ENCODE measurements at regions not wholly inside any gene's neighbourhood (a gene's known extent, or its start where the extent isn't known, plus 50 kb on each side); places are given as distances from the start of the nearest gene placed in this dataset.

DNA sequence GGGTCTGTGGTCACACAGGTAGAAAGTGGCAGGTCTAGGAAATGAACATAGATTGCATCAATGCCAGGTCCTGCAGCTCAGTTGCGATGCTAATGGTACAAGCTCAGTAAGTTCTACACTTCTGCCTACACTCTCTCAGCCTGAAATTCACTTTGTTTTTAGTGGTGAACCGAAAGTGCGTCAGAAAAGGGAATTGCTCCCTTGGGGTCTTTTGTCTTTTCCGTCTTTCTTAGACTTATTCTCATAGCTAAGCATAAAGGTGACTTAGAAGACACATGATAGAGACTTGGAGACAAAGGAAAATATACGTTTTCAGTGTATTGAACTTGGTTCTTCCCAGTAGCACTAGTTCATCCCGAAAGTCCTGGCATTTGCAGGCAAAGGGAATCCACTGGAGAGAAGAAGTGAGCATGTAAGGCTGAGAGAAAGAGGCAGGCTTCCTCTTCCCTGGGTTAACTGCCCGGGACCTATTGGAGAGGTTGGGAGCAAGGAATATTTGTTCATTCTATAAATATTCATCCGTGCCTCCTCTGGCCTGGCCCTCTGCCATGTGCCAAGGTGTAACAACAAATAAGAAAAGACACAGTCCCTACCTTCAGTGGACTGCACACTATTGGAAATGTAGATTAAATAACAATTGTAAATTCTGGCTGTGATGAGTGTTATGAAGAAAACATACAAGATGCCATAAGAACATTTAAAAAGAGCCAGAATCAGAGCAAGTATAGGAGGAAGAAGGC is 785.8 kb downstream of the MED13L start:
- no peak for DNase-seq

DNA sequence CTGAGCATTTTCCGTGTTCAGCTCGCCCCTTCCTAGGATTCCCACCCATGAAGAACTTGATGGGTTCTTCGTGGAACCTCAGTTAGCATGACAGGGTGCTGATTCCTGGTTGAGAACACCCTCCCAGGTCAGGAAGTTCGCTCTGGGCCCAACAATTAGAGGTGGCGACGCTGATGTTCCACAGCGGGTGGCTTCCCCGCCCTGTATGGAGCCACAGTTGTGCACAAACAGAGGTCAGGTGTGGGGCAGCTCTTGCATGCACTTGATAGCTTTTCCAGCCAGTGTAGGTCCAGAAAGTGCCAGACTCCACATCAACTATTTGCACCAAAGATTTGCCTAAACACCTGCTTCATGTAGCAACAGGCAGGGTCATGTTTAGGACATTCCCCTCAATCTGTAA is 788.2 kb downstream of the MED13L start:
- no peak for DNase-seq

DNA sequence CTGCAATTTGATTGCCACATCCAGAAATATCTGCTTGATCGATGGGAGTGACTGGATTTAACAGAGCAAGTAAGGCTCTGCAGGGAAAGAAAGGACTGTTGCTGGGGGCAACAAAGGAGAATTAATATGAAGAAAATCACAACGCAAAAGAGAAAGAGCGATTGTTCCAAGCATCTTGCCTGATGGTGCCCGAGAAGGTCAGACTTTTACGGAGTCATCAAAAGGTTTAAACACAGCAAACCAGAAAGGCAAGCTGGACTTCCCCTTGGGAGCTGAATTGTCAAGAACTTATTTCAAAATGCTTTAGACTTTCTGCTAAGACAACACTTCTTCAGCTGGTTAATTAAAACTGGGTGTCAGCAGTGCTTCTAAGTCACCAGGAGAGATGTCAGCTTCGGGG is 791.5 kb downstream of the MED13L start:
- no peak for DNase-seq

DNA sequence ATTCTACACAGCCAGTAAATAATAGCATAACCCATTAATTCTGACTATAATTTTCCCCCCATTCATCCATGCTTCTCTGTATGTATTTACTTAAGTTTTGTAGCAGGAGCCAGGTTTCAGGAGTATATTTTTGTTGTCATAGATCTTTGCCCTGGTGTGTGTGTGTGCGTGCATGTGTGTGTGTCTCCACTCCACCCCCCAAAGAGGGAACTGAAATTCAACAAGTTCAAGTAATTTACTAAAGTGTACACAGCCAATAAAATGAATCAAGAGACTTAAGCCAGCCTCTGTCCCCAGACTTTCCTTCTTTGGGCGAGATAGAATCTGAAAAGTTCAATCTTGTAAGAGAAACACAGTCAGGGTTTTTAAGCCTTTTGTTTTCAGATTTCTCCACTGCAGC is 792.0 kb downstream of the MED13L start:
- no peak for DNase-seq

DNA sequence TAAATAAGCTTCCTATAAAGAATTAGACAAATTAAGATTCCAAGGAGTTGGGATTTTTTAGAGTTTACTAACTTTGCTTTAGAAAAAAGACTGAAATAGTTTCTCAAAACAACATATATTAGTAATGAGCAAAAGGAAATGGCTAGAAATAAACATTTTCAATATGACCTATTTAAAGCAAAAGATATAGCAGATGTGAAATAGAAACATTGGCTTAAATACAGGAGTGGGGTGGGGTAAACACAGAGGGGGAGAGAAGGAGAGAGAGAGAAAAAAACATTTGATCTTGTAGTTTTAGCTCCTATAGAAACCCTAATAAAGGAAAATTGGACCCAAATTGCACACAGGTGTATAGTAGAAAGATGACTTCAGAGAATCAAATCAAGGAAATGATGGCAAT is 794.5 kb downstream of the MED13L start:
- DNase-seq = no peak

DNA sequence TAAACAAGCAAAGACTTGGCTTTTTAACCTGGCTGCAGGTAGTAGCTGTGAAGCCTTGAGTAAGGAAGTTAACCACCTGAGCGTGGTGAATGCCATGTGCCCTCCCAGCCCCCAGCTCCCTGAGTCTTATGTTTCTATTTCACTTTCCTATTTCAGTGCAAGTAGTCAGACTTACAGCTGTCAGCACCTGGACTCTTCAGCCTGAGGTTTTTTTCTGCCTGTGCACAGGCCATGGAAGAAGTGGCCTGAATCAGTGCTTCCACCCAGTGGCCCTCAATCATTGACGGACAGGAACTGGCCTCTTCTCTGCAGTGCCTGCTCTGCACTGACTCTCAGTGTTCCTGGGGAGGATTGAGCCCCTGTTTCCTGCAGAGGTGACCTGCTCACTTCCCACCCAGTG is 796.4 kb downstream of the MED13L start:
- DNase-seq = no peak

DNA sequence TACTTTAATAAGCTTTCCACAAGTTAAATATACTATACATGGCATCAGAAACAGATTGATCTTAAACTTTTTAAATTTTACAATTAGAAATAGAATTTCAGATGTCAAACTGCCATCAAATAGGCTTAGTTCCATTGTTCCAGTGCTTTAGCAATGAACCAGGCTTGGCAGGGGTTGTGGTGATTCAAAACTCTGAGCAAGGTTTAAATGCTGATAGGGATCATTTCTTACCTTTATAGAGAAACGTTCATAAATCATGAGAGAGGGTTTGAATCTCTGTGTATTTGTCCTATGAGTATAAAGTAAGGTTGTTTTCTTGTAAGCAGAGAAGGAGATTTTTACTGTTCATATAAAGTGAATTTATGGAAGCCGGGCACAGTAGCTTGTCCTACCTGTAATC is 794.5 kb upstream of the TBX3 start:
- no peak for DNase-seq

DNA sequence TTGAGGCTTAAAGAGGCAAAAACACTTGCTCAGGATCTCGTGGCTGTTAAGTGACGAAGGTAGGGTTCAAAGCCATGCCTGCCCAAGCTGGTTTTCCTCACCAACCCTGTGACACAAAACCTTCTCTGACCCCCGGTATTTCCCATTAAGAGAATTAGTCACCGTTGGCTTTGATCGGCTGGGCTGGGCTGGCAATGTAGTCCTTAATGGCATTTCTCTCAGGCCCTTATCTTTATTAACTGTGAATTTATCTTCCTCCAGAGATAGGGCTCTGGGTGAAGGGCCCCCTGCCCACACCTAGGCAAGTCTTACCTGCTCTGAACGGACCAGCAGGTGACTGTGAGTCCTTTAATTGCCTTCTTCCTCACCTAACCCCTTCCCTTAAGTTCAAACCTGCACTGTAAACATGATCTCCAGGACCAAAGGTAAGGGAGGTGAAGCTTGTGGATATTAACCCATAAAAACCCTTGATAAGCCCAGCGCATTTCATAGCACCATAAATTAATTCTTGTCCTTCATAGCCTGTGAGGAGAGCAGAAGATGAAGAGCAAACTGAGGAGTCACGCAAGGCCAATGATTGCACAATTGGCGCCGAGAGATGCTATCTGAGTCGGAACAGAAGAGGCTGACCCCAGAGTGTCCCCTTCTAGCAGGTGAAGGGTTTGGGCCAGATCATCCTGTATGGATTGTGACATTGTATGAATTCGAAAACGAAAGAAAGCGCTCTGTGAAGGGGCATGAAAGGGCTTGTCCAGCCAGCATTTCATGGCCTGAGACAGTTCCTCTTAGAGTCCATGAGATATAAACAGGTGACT is 790.8 kb upstream of the TBX3 start:
- DNase-seq = no peak

DNA sequence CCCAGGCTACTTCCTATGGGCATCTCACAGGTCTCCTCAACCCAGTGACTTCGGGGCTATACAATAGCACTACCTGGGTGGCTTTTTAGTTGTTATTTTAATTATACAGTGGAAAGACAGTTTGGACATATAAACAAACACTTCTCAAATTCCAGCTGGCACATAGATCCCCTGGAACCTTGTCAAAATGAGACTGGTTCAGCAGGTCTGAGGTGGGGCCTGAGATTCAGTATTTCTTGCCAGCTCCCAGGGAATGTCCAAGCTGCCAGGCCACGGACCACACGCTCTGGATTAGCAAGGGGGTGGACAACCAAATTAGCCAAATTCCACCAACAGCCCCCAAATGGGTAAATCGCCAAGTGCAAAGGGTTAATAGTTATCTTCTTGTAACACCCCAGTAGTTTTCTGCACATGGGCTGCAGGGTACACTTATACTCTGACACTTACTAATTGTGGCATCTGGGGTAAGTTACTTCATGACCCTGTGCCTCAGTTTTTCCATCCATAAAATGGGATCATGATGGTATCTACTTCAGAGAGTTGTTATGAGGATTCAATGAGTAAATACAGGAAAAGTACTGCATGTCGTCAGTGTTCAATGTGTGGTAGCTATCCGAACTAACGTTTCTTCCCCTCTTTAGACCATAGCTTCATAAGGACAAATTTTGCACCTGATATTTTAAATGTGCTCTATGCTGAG is 789.4 kb upstream of the TBX3 start:
- DNase-seq = no peak

DNA sequence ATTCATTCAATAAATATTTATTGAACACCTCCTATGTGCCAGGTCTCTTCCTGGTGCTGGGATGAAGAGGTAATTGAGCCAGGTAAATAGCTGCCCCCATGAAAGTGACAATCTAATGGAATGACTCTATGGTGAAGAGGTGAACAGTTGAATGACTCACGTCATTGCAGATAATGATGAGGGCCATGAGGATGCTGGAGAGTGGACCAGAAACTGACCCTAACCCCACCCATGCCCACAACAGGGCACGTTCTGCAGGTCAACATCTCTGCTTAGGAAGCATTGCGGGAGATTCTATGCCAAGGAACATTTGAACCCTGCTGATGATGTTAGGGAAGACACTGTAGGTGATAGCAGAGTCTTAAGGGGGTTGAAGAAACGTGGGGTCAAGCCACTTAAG is 788.9 kb upstream of the TBX3 start:
- DNase-seq = no peak

DNA sequence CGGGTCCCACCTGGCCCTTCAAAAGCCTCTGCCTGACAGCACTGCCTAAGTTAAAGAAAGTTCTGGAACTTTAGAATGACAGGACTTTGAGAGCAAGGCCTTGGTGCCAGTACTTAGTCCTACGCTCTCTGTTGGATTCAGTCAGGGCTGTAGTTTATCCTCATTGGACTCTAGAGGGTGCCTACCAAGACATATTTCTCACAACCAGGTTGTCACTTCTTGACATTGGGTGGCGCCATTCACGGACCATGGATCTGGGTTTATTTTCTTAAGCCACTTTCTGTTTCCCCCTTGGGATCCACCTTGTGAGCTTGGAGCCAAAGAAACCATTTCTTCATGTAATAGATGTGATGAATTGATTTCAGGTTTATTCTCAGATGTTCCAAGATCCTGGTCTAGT is 787.0 kb upstream of the TBX3 start:
- no peak for DNase-seq

DNA sequence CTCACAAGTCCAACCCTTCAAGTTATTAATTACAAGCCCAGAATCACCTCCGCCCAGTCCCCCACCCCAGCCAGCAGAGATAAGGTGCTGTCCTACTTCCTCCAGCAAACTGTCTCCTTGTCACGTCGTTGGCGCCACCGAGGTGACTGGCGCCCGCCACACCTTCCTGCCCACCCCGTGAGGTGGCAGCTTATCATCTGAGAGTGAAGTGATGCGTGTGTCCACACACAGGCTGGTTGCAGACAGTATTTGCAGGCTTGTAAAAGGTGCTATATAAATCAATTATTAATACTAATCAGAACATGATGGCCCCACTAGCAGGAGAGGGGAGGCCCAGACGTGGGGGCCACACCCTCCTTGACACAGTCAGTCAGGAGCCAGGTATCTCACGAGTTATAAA is 786.6 kb upstream of the TBX3 start:
- DNase-seq = no peak

DNA sequence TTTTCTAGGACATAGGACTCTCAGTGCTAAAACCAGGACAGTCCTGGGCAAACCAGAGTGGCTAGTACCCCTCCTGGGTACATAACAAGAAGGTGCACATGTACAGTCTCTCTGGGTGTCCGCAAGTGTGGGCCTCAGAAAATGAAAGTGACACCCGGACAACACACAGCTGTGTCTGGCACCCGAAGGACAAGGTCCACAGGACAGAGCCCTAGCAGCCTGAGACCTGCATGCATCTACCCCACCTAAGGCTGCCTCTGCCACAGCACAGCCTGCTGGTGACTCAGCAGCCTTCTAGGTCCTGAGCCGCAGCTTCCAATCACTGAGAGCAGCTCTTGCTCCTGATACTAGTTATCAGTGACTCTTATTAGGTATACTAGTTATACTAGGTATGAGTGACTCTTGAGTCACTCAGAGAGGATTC is 784.1 kb upstream of the TBX3 start:
- DNase-seq = no peak

DNA sequence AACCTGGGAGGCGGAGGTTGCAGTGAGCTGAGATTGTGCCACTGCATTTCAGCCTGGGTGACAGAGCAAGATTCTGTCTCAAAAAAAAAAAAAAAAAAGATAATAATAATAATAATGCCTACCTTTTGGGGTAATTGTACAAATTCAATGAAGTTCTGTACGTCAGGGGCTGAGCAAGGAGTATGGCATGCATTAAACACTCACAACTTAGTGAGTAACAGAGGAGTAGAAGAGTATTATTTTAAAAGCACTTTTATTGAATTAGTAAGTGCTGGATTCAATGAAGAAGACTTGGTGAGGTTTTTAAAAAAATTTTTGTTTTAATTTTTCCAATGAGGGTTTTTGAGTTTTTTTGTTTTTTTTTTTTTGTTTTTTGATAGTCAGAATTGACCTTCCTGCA is 783.6 kb upstream of the TBX3 start:
- DNase-seq = no peak

DNA sequence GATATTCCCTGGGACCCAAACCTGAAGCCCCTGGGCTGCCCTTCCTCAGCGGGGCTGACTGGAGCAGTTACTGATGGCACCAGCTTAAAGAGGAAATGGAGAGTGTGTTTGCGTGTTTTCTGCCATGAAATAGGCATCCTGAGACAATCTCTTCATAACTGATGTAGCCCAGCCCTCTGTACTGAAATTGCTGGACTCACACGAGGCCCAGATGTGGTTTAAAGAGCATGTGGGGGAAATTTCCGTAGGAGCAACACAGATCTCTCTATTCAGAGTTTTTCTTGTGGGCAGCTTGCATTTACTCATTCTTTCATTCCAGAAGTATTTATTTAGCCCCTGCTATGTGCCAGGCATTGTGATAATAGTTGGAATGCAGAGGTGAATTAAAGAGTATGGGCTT is 782.1 kb upstream of the TBX3 start:
- DNase-seq = no peak

DNA sequence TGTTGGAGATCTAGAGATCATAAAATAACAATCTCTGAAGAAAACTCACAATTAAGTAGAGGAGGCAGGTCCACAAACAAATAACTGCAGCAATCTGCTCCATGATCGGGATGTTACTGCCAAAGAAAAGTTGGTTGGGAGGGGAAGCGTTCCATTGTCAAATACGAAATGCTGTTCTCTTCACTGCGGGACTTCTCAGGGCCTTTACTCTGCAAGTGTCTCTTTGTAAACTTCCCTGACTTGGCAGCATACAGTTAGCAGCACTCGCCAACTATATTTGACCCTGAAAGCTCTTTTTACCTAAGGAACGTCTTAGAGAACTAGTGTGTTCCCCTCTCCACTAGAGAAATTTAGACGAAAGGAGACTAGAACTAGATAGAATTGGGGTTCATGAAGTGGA is 780.7 kb upstream of the TBX3 start:
- no peak for DNase-seq

DNA sequence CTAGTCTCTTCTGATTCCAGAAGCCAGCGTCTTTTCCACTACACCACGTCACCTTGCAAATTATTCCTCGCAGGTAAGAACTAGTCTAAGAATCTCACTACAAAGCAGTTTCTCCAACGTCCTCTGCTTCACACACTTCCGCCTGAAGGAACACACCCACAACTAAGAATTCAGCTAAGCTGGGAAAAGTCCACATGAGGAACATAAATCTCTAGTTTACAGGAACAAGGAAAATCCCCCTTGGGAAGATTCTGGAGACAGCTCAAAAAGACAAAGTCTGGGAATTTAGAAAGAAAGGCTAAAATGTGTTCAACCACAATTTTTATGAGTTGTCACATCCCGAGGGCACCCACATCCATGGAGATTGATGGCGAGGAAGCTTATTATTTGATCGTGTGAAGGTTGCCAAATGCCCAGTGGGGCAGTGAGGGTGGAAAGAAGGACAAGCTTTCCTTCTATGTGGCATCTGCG is 780.2 kb upstream of the TBX3 start:
- DNase-seq = no peak

DNA sequence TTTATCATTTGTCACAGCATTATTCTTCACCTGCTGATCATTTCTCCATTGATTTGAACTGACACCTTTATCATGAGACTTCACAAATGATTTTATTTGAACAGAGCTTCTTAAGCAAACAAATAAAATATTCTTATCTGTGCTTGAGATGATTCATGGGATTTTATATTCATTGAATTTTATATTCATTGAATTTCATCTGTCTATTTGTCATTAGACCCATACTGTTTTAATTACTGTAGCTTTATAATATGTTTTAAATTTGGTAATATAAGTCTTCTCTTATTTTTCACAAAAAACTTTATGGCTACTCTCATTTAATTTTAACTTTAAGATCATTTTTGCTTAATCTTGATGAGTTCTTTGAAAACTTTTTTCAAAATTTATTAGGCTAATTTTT is 777.4 kb upstream of the TBX3 start:
- DNase-seq = no peak

DNA sequence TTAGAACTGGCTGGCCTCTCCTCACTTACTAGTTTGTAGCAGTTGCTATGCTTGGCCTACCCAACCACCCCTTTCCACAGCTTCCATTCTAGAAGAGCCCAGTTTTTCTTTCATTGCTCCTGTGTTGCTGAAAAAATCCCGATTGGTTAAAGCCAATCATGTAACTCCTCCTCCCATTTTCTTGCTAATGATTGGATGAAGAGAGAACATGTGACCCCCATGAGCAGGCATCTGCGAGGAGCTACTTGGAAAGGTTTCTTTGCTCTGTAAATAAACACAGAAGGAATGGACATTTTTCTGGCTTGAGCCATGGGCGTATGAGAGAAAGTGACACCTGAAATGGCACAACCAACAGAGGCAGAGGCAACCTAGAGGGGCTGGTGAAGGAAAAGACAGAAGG is 773.8 kb upstream of the TBX3 start:
- DNase-seq = no peak

DNA sequence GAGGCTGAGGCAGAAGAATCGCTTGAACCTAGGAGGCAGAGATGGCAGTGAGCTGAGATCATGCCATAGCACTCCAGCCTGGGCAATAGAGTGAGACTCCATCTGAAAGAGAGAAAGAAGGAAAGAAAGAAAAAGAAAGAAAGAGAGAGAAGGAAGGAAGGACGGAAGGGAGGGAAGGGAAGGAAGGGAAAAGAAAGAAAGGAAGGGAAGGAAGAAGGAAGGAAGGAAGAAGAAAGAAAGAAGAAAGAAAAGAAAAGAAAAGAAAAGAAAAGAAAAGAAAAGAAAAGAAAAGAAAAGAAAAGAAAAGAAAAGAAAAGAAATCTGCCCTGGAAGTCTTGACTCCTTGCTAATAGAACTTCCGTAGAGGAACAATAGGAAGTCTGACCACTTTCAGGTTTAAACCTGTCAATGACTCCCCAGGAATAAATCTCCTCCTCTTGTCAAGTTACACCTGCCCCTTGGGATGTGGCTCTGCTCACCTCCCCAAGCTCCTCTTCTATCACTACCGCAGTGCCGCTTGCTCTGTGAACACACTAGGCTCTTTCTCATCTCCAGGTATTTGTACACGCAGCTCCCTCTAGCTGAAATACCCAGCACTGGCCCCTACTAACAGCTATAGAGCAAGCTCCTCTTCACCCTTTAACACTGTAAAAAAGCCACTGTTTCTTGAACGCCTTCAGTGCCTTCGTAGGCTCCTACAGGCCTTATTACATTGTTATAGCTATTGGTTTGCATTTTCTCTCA is 773.1 kb upstream of the TBX3 start:
- no peak for DNase-seq

DNA sequence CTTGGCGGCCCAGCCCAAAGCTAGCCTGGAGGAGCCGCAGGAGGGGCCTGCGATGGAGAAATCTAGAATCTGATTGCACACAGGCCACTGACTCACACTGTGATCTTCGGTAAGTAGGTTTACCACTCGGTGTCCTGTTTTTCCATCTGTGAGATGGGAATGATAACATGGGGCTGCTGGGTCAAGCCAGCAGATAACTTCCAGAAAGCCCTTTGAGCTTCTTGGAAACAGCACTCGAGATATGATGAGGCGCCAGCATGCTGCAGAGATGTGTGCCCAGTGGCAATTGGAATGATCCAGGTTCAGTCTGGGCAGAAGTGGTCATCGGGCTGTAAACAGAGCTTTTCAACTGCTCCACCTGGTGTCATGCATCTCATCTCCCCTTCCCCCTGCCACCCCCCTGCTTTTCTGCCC is 771.3 kb upstream of the TBX3 start:
- no peak for DNase-seq

DNA sequence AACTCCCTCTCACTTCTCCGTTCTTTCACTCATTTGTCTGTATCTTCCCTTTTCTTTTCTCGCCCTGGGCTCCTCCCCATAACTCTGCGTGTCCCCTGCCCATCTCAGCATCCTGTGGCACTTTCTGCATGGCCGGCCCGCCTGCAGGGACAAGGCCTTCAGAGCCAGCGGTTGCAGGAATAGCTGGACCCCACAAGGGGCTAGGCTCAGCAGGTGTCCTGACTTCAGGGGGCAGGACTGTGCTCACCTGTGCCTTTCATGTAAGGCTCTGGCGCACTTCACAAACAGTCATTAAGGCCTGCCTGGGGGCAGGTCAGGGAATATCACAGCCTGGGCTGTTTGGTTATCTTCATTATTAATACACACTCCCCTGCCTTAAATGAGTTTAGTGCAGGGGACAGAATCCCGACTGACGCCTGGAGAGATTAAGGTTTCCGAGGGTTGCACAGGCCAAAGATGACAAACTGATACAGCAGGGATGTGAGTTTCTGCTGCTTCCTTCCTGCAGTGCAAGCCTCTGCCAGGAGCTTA is 768.8 kb upstream of the TBX3 start:
- no peak for DNase-seq
